ENCODE measurements at regions not wholly inside any gene's neighbourhood (a gene's known extent, or its start where the extent isn't known, plus 50 kb on each side); places are given as distances from the start of the nearest gene placed in this dataset.
A peak's percentile ranks its signal among the peaks of the same experiment; 100 is the strongest.

DNA sequence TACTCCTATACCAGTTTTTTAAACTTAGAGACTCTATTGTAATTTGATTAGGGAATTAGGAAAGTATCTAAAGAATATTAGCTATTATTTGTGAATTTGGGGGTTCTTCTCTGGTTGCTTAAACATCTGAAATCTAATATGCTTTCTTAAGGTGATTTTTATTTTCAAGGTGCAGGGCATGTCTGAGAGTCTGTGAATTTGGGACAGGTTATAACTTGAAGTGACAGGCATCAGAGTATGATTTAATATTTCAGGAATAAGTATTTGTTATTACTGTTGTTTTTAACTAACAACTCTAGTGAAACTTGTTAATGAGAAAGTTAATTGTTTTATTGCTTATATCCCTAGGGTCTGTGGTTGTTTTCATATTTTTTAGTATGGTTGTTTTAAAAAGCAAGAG, 321.6 kb upstream of the EPHA3 start:
- H3K4me3 ChIP-seq: no peak overlapping the region
- no peak overlapping the region for H3K27ac ChIP-seq
- no peak for ATAC-seq
- TF ChIP-seq, protein P1, sequence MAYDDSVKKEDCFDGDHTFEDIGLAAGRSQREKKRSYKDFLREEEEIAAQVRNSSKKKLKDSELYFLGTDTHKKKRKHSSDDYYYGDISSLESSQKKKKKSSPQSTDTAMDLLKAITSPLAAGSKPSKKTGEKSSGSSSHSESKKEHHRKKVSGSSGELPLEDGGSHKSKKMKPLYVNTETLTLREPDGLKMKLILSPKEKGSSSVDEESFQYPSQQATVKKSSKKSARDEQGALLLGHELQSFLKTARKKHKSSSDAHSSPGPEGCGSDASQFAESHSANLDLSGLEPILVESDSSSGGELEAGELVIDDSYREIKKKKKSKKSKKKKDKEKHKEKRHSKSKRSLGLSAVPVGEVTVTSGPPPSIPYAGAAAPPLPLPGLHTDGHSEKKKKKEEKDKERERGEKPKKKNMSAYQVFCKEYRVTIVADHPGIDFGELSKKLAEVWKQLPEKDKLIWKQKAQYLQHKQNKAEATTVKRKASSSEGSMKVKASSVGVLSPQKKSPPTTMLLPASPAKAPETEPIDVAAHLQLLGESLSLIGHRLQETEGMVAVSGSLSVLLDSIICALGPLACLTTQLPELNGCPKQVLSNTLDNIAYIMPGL (CRISPR knock-in tag; IDR thresholded peaks at IDR 0.05; ENCODE audit: borderline replicate concordance): no peak
- no peak for TF ChIP-seq TP53 (CRISPR knock-in tag; IDR thresholded peaks at IDR 0.05)
- TF ChIP-seq, protein P2, sequence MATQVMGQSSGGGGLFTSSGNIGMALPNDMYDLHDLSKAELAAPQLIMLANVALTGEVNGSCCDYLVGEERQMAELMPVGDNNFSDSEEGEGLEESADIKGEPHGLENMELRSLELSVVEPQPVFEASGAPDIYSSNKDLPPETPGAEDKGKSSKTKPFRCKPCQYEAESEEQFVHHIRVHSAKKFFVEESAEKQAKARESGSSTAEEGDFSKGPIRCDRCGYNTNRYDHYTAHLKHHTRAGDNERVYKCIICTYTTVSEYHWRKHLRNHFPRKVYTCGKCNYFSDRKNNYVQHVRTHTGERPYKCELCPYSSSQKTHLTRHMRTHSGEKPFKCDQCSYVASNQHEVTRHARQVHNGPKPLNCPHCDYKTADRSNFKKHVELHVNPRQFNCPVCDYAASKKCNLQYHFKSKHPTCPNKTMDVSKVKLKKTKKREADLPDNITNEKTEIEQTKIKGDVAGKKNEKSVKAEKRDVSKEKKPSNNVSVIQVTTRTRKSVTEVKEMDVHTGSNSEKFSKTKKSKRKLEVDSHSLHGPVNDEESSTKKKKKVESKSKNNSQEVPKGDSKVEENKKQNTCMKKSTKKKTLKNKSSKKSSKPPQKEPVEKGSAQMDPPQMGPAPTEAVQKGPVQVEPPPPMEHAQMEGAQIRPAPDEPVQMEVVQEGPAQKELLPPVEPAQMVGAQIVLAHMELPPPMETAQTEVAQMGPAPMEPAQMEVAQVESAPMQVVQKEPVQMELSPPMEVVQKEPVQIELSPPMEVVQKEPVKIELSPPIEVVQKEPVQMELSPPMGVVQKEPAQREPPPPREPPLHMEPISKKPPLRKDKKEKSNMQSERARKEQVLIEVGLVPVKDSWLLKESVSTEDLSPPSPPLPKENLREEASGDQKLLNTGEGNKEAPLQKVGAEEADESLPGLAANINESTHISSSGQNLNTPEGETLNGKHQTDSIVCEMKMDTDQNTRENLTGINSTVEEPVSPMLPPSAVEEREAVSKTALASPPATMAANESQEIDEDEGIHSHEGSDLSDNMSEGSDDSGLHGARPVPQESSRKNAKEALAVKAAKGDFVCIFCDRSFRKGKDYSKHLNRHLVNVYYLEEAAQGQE (IDR thresholded peaks at IDR 0.05): no peak
- no peak for TF ChIP-seq RNF2 (IDR thresholded peaks at IDR 0.05; ENCODE audit: borderline replicate concordance, low read depth)
- no peak for TF ChIP-seq KDM1A (IDR thresholded peaks at IDR 0.05; ENCODE audit: low read depth)
- TF ChIP-seq ESRRA (IDR thresholded peaks at IDR 0.05; ENCODE audit: borderline replicate concordance, low read length): no peak
- no peak for TF ChIP-seq NPAS2 (CRISPR knock-in tag; IDR thresholded peaks at IDR 0.05; ENCODE audit: borderline replicate concordance)
- no peak for TF ChIP-seq KDM5A (IDR thresholded peaks at IDR 0.05)
- no peak for TF ChIP-seq SMC3 (IDR thresholded peaks at IDR 0.05)
- no peak for TF ChIP-seq MYC (IDR thresholded peaks at IDR 0.05; ENCODE audit: borderline replicate concordance, low read length)
- no peak for TF ChIP-seq ZSCAN20 (CRISPR knock-in tag; IDR thresholded peaks at IDR 0.05)
- TF ChIP-seq RARB (CRISPR knock-in tag; IDR thresholded peaks at IDR 0.05): no peak
- no peaks in the 10 kb centered on the region for H3K4me1 ChIP-seq
- no peak overlapping the region for H3K4me2 ChIP-seq
- H3K9me3 ChIP-seq: 0 out of 3 replicates have a peak, but pooled peaks cover 4% of the 10 kb centered on the region
- CTCF ChIA-PET: no interaction called here
- no peak for DNase-seq (ENCODE audit: low read depth in 1 of 2, low spot score in 1 of 2)
- FAIRE-seq: no peak
- POLR2A ChIA-PET: no interaction called here

DNA sequence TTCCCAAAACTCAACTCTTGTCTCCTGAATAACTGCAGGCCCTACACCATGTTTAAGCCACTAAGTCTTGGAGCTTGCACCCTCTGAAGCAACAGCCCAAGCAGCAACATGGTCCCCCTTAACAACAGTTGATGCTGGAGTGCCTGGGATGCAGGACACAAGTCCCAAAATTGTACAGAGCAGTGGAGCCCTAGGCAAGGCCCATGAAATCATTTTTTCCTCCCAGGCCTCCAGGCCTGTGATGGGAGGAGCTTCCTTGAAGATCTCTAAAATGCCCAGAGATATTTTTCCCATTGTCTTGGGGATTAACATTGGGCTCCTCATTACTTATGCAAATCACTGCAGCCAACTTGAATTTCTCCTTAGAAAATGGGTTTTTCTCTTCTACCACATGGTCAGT, 311.9 kb upstream of the EPHA3 start:
- H3K4me3 ChIP-seq: no peak overlapping the region
- ChIA-PET CTCF (interaction anchor here (1.1 kb wide), 1 partner anchor 21 kb away, joined by 3 read pairs; no protein-coding TSS in a partner anchor), POLR2A (no interaction called here)
- no peaks in the 10 kb centered on the region for H3K4me1 ChIP-seq
- DNase-seq (ENCODE audit: low read depth in 1 of 2, low spot score in 1 of 2): no peak
- peak; percentile 89 for TF ChIP-seq ZFP36 (IDR thresholded peaks at IDR 0.05; ENCODE audit: borderline replicate concordance, partially characterized antibody)
- TF ChIP-seq RNF2 (IDR thresholded peaks at IDR 0.05; ENCODE audit: borderline replicate concordance, low read depth): no peak
- FAIRE-seq: no peak
- H3K4me2 ChIP-seq: no peak overlapping the region
- ATAC-seq: no peak
- no peak overlapping the region for H3K27ac ChIP-seq
- H3K9me3 ChIP-seq: 0 out of 3 replicates have a peak, but pooled peaks cover 2% of the 10 kb centered on the region

DNA sequence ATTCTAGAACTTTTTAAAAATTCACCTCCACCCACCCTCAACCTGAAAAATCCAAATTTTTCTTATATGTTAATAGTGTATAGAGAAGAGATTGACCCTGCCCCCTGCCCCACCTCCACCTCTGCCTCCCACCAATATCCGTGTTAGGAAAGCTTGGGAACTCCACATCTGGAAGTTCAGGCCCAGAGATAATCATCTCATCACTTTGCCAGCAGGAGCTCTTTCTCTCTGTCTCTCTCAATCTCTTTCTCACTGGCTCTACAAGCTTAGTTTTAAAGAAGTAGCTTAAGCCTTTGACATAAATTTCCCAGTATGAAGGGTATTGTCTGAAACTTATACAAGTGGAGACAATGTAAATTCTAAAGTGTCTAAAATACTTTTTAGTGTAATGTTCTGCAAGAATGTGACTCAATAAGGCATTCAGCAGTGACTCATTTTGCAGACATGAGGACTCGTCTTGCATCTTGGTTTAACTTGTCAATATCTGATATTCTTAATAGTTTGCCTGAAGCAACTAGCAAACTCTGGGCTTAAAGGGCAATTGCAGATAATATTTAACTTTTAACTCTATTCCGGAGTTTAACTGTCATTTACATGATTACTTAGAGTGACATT, 299.8 kb upstream of the EPHA3 start:
- ATAC-seq: no peak
- Histone ChIP-seq H3K4me2 (no peak overlapping the region), H3K9me3 (no peaks in the 10 kb centered on the region), H3K27ac (no peak overlapping the region), H3K4me1 (no peaks in the 10 kb centered on the region), H3K4me3 (no peak overlapping the region)
- TF ChIP-seq KDM1A (IDR thresholded peaks at IDR 0.05; ENCODE audit: low read depth): no peak
- TF ChIP-seq, protein P3, sequence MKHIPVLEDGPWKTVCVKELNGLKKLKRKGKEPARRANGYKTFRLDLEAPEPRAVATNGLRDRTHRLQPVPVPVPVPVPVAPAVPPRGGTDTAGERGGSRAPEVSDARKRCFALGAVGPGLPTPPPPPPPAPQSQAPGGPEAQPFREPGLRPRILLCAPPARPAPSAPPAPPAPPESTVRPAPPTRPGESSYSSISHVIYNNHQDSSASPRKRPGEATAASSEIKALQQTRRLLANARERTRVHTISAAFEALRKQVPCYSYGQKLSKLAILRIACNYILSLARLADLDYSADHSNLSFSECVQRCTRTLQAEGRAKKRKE (CRISPR knock-in tag; IDR thresholded peaks at IDR 0.05; ENCODE audit: low read depth): no peak
- TF ChIP-seq GATA3 (IDR thresholded peaks at IDR 0.05; ENCODE audit: borderline replicate concordance): no peak
- TF ChIP-seq TFCP2L1 (CRISPR knock-in tag; IDR thresholded peaks at IDR 0.05): no peak
- TF ChIP-seq RNF2 (IDR thresholded peaks at IDR 0.05; ENCODE audit: borderline replicate concordance, low read depth): no peak
- TF ChIP-seq MAFK (IDR thresholded peaks at IDR 0.05; ENCODE audit: partially characterized antibody): no peak
- TF ChIP-seq HOXA7 (CRISPR knock-in tag; IDR thresholded peaks at IDR 0.05): no peak
- ChIA-PET POLR2A (no interaction called here), CTCF (no interaction called here)
- no peak for DNase-seq (ENCODE audit: low read depth in 1 of 2, low spot score in 1 of 2)
- no peak for FAIRE-seq
- WGBS (ENCODE audit: missing lambda C conversion rate): 3% methylated on average over 3 of the region's 3 CpGs
